ENCODE measurements at regions not wholly inside any gene's neighbourhood (a gene's known extent, or its start where the extent isn't known, plus 50 kb on each side); places are given as distances from the start of the nearest gene placed in this dataset.

DNA sequence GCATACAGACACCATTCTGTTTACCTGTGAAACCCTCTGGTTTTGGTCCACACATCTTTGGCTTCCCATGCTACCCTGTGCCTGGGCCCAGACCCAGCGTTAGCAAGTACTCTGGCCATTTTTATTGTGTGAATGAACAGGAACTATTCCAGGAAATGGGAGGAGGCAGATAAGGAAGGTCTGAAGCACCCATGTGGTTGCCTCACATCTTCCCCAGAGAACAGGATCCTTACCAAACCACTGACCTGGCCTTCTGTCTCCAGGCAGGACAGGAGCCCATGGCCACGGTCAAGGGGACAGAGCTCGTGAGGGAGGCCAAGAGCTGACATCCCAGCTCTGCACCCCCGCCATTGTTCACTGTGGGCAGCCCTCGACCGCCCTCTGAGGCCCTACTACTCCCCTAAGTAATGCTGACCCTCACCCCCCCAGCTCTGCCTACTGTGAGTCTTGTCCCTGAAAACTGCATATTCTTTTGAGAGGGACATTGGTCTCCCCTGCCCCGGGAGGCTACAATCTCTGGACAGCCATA is 97.7 kb upstream of the TP53I11 start:
- TF ChIP-seq, protein P1, sequence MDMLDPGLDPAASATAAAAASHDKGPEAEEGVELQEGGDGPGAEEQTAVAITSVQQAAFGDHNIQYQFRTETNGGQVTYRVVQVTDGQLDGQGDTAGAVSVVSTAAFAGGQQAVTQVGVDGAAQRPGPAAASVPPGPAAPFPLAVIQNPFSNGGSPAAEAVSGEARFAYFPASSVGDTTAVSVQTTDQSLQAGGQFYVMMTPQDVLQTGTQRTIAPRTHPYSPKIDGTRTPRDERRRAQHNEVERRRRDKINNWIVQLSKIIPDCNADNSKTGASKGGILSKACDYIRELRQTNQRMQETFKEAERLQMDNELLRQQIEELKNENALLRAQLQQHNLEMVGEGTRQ (IDR thresholded peaks at IDR 0.05) = no peak
- TF ChIP-seq HOXB5 (CRISPR knock-in tag; IDR thresholded peaks at IDR 0.05) = no peak
- TF ChIP-seq POLR2A (IDR thresholded peaks at IDR 0.05; ENCODE audit: low read length) = no peak
- TF ChIP-seq FOSB (CRISPR knock-in tag; IDR thresholded peaks at IDR 0.05) = no peak
- TF ChIP-seq, protein P2, sequence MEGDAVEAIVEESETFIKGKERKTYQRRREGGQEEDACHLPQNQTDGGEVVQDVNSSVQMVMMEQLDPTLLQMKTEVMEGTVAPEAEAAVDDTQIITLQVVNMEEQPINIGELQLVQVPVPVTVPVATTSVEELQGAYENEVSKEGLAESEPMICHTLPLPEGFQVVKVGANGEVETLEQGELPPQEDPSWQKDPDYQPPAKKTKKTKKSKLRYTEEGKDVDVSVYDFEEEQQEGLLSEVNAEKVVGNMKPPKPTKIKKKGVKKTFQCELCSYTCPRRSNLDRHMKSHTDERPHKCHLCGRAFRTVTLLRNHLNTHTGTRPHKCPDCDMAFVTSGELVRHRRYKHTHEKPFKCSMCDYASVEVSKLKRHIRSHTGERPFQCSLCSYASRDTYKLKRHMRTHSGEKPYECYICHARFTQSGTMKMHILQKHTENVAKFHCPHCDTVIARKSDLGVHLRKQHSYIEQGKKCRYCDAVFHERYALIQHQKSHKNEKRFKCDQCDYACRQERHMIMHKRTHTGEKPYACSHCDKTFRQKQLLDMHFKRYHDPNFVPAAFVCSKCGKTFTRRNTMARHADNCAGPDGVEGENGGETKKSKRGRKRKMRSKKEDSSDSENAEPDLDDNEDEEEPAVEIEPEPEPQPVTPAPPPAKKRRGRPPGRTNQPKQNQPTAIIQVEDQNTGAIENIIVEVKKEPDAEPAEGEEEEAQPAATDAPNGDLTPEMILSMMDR (IDR thresholded peaks at IDR 0.05) = no peak
- no peak for TF ChIP-seq RCOR1 (IDR thresholded peaks at IDR 0.05; ENCODE audit: low read depth, low read length)
- TF ChIP-seq RNF2 (IDR thresholded peaks at IDR 0.05; ENCODE audit: borderline replicate concordance, low read depth) = no peak
- TF ChIP-seq MAFK (IDR thresholded peaks at IDR 0.05; ENCODE audit: partially characterized antibody) = no peak
- TF ChIP-seq, protein P3, sequence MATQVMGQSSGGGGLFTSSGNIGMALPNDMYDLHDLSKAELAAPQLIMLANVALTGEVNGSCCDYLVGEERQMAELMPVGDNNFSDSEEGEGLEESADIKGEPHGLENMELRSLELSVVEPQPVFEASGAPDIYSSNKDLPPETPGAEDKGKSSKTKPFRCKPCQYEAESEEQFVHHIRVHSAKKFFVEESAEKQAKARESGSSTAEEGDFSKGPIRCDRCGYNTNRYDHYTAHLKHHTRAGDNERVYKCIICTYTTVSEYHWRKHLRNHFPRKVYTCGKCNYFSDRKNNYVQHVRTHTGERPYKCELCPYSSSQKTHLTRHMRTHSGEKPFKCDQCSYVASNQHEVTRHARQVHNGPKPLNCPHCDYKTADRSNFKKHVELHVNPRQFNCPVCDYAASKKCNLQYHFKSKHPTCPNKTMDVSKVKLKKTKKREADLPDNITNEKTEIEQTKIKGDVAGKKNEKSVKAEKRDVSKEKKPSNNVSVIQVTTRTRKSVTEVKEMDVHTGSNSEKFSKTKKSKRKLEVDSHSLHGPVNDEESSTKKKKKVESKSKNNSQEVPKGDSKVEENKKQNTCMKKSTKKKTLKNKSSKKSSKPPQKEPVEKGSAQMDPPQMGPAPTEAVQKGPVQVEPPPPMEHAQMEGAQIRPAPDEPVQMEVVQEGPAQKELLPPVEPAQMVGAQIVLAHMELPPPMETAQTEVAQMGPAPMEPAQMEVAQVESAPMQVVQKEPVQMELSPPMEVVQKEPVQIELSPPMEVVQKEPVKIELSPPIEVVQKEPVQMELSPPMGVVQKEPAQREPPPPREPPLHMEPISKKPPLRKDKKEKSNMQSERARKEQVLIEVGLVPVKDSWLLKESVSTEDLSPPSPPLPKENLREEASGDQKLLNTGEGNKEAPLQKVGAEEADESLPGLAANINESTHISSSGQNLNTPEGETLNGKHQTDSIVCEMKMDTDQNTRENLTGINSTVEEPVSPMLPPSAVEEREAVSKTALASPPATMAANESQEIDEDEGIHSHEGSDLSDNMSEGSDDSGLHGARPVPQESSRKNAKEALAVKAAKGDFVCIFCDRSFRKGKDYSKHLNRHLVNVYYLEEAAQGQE (IDR thresholded peaks at IDR 0.05) = no peak

All from A549 (cell line).